NCI-H345 treated with DMSO at 0.1 percent for 48 hours (cell line): ENCODE measurements at regions not wholly inside any gene's neighbourhood (a gene's known extent, or its start where the extent isn't known, plus 50 kb on each side); places are given as distances from the start of the nearest gene placed in this dataset.
"Not testable (repeated sequence)": the region's sequence is repeated elsewhere in the genome, so short reads cannot be mapped to it uniquely, and the experiment has no call there.

Experiments
- DNase-seq: peaks from one replicate; lab custom pipeline; 2025; ENCODE audit not compliant: unreplicated experiment; lab: John Stamatoyannopoulos, UW

DNA sequence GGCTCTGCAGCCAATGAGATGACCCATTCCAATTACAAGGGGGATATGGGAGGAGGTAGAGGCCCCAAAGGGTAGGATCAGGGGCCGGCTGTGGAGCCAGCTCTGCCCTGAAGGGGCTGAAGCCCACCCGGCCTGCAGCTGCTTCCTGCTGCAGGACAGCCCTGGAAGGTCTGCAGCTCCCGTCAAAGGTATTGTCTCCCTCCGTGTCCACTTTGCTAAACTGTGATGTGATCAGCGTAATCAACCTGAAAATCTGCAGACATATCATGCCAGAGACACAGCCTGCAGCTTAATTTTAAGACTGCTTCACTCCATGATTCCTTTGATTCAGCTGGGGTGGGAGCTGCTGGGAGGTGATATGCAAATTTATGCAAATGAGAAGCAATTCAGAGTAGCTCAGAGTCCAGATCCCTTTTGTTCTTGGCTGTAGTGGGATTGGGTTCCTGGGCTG is 90.7 kb downstream of the GADD45G start:
- DNase-seq: no peak

DNA sequence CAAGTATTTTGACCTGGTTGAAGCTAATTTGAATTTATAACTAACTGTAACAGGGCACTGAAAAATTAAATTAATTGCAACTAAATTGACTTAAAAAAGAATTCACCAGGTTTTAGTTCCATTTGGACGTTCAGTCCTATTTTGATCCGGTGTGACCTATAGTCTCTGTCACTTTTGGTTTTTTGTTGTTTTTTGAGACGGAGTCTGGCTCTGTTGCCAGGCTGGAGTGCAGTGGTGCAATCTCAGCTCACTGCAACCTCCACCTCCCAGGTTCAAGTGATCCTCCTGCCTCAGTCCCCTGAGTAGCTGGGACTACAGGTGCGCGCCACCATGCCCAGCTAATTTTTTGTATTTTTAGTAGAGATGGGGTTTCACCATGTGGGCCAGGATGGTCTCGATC is 91.2 kb downstream of the GADD45G start:
- DNase-seq: not testable (repeated sequence)

DNA sequence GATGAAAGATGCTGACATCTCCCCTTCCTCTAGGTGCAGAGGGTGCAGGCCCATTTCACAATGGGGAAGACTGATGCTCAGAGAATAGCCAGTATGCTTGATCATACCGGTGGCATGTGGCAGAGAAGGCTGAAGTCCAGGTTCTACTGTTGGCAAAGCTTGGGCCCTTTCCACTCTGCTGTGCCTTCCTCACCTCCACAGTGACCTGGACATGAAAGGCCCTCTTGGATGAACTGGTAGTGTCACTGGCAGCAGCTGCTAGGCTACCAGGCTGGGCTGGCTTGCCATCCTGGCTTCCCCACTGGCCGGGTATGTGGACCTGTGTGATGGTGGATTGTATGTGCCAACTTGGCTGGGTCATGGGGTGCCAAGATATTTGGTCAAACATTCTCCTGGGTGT is 92.0 kb downstream of the GADD45G start:
- no peak for DNase-seq

DNA sequence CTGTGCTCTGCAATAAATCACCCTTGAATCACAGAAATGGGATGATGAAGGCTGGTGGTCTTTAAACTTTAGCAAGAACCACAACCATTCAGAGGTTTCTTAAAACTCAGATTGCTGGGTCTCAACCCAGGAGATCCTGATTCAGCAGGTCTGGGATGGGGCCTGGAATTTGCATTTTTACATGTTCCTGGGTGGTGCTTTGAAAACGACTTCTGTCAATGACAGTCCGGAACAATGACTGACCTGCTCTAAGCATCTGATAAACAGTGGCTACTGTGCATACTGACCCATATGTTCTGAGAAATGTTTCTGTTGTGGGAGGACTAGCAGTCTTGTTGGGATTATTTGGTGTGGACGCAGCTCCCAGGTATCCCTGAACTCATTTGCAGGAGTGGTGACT is 92.7 kb downstream of the GADD45G start:
- no peak for DNase-seq

DNA sequence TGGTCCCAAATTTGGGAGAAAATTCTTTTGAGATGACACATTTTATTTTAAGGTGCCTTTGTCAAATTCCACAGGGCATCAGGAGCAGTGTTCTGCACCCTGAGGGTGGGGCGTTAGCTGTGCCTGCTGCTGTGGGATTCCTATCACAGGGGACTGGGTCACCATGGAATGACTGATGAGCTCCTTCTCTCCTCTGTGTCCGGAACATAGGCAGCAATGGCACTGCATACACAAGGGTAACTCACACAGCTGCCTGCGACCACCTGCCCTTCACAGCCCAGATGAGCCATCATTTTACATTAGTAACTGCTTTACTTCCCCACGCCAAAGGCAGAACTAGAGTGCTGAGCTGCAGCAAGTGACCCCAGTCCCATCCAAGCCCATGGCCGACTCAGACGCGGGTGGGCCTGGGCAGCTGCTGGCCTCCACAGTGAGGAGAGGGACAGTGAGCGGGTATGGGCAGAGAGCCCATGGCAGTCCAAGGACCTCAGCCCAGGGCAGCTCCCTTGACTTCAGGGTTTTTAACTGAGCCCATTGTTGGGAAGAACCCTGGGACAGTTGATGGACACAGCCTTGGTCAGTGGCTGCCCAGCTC is 93.7 kb downstream of the GADD45G start:
- no peak for DNase-seq

DNA sequence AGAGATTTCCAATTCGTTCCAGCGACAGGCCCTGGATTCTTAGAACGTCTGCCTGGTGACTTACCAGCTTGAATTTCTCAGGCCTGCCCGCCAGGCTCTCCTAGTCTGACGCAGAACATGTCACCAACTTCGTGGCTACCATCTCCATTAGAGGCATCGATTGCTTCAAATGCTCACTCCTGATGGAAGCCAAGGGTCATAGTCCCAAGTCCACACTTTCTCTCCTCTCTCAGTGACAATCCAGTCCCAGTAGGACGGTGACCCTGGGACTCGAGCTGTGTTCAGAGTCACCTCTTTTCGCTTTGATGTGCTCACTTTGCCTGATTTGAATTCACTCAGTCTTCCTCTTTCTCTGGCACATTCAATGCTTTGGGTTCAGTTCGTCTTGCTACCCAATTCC is 94.8 kb downstream of the GADD45G start:
- no peak for DNase-seq

DNA sequence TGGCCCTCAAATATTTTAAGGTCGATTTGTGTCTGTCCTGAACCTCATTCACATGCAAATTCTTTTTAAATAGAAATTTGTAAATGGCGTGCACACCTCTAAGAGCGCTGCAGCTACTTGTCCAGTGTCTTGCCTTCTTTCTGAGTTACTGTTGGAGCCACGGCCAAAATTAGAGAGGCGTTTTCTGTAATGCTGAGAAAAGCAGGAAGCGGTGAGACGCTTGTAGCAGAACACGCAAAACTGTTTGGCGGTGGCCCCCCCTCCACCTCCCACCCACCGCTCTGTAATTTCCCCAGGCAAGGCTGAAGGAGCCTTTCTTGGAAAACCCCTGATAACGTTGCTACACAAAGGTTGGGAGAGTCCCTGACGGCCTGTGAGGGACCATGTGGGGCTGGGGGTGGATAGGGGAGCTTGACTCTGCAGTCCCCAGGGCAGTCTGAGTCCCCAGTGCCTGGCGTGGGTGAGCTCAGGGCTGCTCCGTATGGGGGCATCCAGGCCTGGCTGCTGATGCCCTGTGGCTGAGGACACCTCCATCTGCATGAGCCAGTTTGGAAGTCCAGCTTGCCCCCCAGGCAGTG is 96.5 kb downstream of the GADD45G start:
- DNase-seq: no peak

DNA sequence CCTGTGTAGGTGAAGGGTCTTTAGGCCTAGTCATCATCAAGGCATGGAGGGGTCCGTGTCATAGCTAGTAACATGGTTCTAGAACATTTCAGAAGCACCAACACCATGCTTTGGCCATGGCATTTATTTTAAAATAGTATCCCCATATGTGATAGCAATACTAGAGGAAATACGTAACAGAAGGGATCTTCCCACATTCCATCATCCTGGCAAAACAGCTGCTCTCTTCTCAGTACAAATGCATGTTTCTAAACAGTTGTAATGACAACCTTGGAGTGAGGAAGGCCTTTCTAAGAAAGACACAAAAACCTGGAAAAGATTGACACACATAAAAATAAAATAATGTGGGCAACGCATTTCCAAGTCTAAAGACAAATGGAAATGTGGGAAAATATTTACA is 97.6 kb downstream of the GADD45G start:
- no peak for DNase-seq

DNA sequence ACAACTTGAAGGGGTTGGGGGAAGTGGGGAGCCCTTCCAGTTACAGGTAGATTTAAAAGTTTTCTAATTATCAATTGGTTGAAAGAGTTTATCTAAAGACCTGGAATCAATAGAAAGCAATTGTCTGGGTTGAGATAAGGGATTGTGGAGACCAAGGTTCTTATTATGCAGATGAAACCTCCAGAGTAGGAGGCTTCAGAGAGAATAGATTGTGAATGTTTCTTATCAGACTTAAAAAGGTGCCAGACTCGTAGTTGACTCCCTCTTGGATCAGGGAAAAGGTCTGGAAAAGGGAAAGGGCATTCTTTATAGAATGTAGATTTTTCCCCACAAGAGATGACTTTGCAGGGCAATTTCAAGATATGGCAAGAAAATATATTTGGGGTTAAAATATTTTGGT is 100.8 kb downstream of the GADD45G start:
- DNase-seq: no peak

DNA sequence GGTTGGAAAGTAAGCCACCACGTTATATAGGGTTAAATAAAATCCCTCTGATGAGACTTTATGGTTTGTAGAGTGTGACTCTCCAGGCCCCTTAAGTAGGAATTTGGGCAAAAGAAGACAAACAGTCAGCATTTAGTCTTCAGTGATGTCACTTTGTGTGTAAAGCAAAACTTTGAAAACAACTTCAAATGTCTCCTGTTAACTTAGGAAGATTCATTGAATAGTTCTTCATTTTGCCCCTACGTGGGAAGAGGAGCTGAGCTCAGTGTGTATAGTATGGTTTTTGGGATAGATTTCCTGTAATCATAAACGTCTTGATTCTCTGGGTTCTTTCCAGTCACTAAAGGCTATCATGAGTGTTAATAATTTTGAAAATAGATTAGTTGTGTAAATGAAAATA is 101.3 kb downstream of the GADD45G start:
- DNase-seq: no peak

DNA sequence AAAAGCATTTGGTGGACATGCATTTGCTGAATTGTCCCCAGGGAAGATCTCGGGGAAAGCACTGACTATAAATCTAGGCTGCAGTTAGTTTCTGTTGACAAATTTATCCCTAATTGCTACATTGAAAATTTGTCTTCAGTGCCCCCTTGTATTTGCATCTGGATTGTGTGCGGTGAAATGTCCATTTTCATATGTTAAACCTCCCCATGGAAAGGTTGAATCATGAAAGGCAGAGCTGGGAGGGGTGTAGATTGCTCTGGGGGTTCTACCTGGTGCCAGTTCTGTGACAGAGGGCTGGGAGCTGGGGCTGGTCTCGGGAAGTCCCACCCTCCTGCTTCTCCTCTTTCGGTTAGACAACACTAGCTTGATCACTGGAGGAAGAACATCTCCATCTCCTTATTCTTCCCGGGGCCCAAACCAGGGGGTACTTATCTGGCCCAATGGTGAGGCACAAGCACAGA is 101.9 kb downstream of the GADD45G start:
- no peak for DNase-seq

DNA sequence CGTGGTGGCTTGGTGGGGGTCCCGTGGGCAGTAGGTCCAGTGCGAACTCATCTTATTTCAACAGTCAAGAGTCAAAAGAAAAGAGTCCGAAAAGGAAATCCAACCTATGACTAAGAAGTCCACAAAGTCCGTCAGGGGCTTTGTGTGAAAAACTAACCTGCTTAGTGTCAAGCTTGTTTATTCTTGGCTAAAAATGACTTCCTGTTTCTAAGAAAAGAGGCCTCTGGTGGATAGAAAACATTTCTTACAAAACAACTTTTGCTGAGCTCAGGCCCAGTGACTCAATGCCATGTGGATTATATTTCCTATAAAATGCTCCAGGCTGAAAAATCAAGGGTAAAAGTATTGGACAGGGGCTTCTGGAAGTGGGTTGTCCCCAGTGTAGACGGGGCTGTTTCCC is 105.9 kb downstream of the GADD45G start:
- no peak for DNase-seq

DNA sequence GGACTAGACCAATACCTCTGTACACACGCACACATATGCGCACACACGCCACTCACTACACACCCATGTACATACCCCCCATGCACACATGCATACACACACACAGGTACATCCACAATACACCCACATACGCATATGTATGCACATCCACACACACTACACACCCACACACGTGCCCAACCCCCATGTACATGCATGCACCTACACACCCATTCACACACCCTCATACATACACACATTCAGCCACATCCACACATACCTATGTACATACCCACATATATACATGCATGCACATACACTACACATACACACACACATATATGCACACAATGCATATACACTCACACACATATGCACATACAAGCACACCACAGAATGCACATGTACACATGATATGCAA is 107.1 kb downstream of the GADD45G start:
- DNase-seq: no peak

DNA sequence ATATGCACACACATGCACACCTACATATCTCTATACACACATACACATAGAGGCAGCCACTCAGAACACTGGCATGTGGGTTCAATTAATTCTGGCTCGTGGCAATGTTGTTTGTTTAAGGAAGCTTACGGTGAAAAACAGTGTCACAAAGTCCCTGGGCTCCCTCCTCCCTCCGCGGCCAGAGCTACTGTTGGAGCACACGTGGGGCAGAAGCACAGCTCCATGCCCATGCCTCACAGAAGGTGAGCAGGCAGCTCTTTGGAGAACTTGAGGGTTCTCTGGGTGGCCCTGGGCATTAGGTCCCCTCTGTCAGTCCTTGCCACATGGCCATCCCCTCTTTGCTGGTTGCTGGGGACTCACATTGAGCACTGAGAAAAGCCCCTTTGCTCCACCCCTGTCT is 107.5 kb downstream of the GADD45G start:
- no peak for DNase-seq

DNA sequence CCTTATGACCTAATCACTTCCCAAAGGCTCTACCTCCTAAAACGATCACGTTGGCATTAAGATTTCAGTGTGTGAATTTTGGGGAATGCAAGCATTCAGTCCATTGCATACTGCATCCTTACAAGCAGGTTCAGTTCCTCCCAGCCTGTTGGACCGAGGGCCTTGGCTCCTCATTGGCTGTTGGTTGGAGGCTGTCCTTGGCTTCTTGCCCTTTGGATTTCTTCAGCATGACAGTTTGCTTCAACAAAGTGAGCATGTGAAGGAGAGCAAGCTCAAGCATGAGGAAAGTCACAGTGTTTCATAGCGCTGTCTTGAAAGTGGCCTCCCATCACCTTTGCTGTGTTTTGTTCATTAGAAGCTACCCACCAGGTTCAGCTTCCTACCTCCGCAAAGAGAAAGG is 109.5 kb downstream of the GADD45G start:
- no peak for DNase-seq

DNA sequence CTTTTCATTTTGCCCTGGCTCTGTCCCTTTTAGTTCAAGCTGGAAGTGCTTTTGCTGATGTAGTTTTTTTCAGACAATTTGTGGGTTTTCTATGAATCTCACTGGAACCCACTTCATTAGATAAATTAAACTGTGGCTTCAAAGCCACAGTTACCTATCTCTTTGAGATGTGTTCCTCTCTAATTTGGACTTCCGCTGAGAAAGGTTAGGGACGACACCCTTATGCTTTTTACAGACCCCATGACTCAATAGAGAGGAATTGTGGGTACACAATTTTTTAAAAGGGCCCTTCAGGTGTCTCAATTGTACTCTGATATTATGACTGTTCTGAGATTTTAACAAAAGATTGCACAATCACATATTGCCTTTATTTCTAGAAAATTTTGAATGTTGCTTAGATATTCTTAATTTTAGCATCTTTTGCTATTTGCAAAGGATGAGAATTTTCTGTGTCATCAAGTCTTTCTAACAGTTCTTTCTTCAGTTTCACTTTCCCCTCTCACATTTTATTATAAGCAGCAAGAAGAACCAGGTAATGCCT is 110.6 kb downstream of the GADD45G start:
- DNase-seq: no peak

DNA sequence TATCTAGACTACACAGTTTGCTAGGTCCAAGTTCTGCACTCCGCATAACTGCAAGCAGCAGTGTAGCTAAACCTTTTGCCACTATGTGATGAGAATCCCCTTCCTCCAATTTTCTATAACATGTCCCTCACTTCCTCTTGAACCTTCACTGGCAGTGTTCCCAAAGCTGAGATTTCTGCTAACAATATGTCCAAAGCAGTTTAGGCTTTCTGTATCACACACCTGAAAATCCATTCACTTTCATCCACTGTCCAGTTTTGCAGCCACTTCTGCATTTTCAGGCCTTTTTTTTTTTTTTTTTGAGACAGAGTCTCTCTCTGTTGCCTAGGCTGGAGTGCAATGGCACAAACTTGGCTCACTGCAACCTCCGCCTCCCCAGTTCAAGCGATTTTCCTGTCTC is 111.1 kb downstream of the GADD45G start:
- no peak for DNase-seq

DNA sequence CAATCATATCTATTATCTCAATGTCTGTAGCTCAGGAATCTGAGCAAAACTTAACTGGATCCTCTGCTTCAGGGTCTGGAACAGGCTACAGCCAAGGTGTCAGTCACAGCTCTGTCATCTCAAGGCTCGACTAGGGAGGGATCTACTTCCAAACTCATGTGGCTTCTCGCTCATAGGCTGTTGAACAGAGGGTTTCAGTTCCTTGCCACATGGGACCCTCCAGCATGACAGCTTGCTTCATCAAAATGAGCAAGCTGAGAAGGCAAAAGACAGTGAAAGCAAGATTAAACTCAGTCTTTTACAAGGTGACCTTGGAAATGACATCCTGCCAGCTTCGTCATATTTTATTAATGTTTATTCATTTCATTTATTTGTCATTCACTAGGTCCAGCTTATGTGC is 111.7 kb downstream of the GADD45G start:
- DNase-seq: no peak

DNA sequence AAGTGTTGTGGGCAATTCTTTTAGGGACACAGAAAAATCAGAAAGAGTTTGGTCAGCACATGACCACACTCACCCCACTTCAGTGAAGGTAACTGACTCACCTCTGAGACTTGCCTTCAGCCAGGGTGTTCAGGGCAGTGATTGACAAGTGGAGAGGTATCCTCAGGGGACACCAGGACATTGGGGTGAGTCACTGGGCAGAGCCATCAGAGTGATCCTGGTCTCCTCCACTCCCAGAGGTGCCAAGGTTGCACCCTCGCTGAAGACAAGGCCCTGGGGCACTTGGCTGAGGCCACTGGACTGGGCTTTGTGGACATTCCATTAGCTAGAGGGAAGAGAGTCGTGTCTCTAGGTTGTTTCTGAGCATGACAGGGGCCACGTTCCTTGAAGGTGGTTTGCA is 113.4 kb downstream of the GADD45G start:
- no peak for DNase-seq

DNA sequence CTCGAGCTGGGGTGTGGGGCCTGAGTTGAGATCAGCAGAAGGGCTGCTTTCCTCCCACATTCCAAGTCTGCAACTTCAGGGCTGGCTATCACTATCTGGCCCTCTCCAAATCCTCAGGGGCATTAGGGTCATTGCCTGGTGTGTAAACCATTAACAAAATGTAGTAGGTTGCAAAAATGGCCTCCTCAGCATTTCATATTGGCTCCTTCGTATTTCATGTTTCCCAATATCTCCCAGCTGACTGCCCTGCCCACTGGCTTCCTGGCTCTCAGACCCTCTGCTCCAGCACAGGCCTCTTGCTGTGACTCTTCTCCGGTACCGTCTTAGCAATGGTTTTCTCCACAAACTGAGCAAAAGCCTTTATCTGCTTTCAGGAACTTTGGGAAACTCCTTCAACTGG is 113.8 kb downstream of the GADD45G start:
- no peak for DNase-seq

DNA sequence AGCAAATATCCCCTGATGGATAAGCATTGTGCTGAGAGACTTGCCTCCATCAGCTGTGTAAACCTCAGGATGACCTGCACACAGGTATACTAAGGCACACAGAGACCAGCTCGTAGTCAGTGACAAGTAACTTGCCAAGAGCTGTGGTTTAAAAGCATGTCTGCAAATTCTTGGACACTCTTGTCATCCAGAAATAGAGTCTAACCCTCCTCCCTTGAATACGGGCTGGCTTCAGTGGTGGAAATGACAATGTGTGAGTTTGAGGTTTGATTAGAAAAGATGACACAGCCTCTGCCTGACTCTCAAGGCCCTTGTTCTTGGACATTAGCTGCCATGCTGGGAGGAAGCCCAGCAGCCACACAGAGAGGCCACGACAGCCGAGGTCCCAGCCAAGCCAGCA is 114.4 kb downstream of the GADD45G start:
- DNase-seq: no peak

DNA sequence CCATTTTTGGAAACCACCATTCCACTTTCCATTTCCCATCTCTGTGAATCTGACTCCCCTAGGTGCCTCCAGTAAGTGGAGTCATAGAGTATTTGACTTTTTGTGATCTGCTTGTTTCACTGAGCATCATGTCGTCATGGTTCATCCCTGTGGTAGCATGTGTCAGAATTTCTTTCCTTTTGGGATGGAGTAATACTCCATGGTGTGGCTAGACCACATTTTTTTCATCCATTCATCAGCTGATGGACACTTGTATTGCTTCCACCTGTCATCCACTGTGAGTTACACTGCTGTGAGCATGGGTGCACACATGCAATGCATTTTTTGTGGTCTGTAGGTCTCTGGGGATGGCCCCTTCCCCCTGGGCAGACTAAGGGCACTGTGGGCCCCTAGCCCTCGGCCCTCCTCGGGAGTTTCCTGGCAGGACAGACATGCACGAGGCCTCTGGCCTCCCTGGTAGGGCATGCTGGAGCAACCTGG is 115.9 kb downstream of the GADD45G start:
- DNase-seq: no peak

DNA sequence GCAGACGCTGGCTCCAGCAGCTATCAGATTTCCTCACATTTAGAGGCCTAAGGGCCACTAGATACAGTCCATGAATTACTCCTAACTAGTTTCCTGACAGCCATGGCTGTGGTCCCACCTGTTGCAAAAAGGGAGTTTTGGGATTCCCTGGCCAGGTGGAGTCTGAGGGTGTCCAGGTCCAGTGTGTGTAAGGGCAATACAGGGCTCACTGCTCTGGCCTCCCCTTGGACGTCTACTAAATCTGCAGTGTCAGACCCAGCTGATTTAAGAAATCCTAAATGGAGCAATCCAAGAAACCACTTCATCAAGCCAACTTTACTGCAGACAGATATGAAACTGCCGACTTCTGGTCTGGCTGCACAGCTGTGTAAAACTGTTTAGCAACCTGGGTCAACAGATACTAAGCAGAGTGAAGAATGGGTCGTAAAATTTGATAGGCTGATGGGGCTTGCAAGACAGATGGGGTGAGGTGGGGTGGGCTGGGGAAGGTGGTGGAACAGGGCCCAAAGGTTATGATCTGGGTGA is 116.4 kb downstream of the GADD45G start:
- no peak for DNase-seq
